Neural cell (in vitro differentiated cells): ENCODE measurements at regions not wholly inside any gene's neighbourhood (a gene's known extent, or its start where the extent isn't known, plus 50 kb on each side); places are given as distances from the start of the nearest gene placed in this dataset.

Experiments
- H2AFZ ChIP-seq: fragments of 200-600, 300-800 bp; sonication (generic), shearing (Covaris generic); 2 replicates; pipeline ENCODE4 v1.6.0; 2014; ENCODE audit warnings: low read depth, mild to moderate bottlenecking, antibody characterized with exemption, low read length, moderate library complexity
- H3F3A ChIP-seq: fragments of 200-600 bp; shearing (Covaris generic); 2 replicates; pipeline ENCODE4 v1.6.1; 2016; ENCODE audit warnings: mild to moderate bottlenecking, moderate library complexity, mixed read lengths, antibody characterized with exemption, low read length; ENCODE audit not compliant: insufficient read depth, poor library complexity, severe bottlenecking
- H3K27ac ChIP-seq: fragments of 200-600, 300-800 bp; sonication (generic), shearing (Covaris generic); 2 replicates; pipeline ENCODE4 v1.5.1; 2014; ENCODE audit warnings: mild to moderate bottlenecking, low read length, moderate library complexity
- H3K27me3 ChIP-seq: fragments of 300-800, 200-600 bp; sonication (generic), shearing (Covaris generic); 2 replicates; pipeline ENCODE4 v1.6.0; 2014; ENCODE audit warnings: mild to moderate bottlenecking, low read depth, low read length, moderate library complexity; ENCODE audit not compliant: insufficient read depth
- H3K36me3 ChIP-seq: fragments of 300-800, 200-600 bp; sonication (generic), shearing (Covaris generic); 2 replicates; pipeline ENCODE4 v1.5.1; 2014; ENCODE audit warnings: mild to moderate bottlenecking, antibody characterized with exemption, low read length, moderate library complexity; ENCODE audit not compliant: insufficient read depth
- H3K4me2 ChIP-seq: fragments of 300-800, 200-600 bp; sonication (generic), shearing (Covaris generic); 2 replicates; pipeline ENCODE4 v1.6.0; 2014; ENCODE audit warnings: mild to moderate bottlenecking, low read length
- H3K4me3 ChIP-seq: fragments of 300-800, 200-600 bp; sonication (generic), shearing (Covaris generic); 2 replicates; pipeline ENCODE4 v1.5.1; 2014; ENCODE audit warnings: mild to moderate bottlenecking, low read length, moderate library complexity
- H3K79me2 ChIP-seq: fragments of 200-600 bp; shearing (Covaris generic); replicated peaks from 2 replicates; pipeline ENCODE4 v1.6.0; 2014; ENCODE audit warnings: mild to moderate bottlenecking, low read length, moderate library complexity; ENCODE audit not compliant: insufficient read depth
- H3K9ac ChIP-seq: fragments of 300-800, 200-600 bp; sonication (generic), shearing (Covaris generic); 2 replicates; pipeline ENCODE4 v1.6.1; 2016; ENCODE audit warnings: mild to moderate bottlenecking, low read length, mixed read lengths
- H3K9me2 ChIP-seq: fragments of 200-600 bp; shearing (Covaris generic); 2 replicates; pipeline ENCODE4 v1.6.1; 2016; ENCODE audit warnings: mild to moderate bottlenecking, low read length, mixed read lengths; ENCODE audit not compliant: insufficient read depth
- H3K9me3 ChIP-seq: fragments of 200-600, 300-800 bp; sonication (generic), shearing (Covaris generic); 2 replicates; pipeline ENCODE4 v1.6.1; 2016; ENCODE audit warnings: mild to moderate bottlenecking, mixed run types, low read length, moderate library complexity, mixed read lengths
- H4K20me1 ChIP-seq: fragments of 200-600 bp; shearing (Covaris generic); 2 replicates; pipeline ENCODE4 v1.6.1; 2016; ENCODE audit warnings: mild to moderate bottlenecking, mixed run types; ENCODE audit not compliant: insufficient read depth
- EP300 ChIP-seq: fragments of 450-650 bp; conservative IDR thresholded peaks from 2 replicates; pipeline ENCODE4 v1.6.1; 2014; ENCODE audit warnings: antibody characterized with exemption, mild to moderate bottlenecking, moderate library complexity; ENCODE audit not compliant: poor library complexity, severe bottlenecking
- EZH2 ChIP-seq: fragments of 200-600, 300-800 bp; shearing (Covaris generic), sonication (generic); IDR thresholded peaks from 2 replicates; pipeline ENCODE4 v1.6.1; 2014; ENCODE audit warnings: antibody characterized with exemption, low read length, borderline replicate concordance, mild to moderate bottlenecking; ENCODE audit not compliant: insufficient read depth, poor library complexity, severe bottlenecking
- MXI1 ChIP-seq: fragments of 450-650 bp; conservative IDR thresholded peaks from 2 replicates; pipeline ENCODE4 v1.6.1; 2014; ENCODE audit warnings: antibody characterized with exemption, mild to moderate bottlenecking; ENCODE audit not compliant: poor library complexity, severe bottlenecking
- RAD21 ChIP-seq: fragments of 450-650 bp; conservative IDR thresholded peaks from 2 replicates; pipeline ENCODE4 v1.6.1; 2014; ENCODE audit warnings: antibody characterized with exemption, mild to moderate bottlenecking, moderate library complexity
- SMC3 ChIP-seq: fragments of 450-650 bp; conservative IDR thresholded peaks from 2 replicates; pipeline ENCODE4 v1.6.1; 2014; ENCODE audit warnings: antibody characterized with exemption, mild to moderate bottlenecking, moderate library complexity; ENCODE audit not compliant: poor library complexity
- TAF1 ChIP-seq: IDR thresholded peaks from 2 replicates; pipeline ENCODE4 v1.6.1; 2012; ENCODE audit warnings: low read depth
- TF ChIP-seq, protein P1 (sequence below): IDR thresholded peaks from 2 replicates; pipeline ENCODE4 v1.6.1; 2012; ENCODE audit warnings: borderline replicate concordance

GRCh38 chr1:191528275-191528674, 630.0 kb upstream of the RGS18 start:
- Histone ChIP-seq H3K79me2 (no peaks in the 10 kb centered on the region), H2AFZ (no peak overlapping the region)
- TF ChIP-seq EZH2, result no peak
- no peak for TF ChIP-seq SMC3
- no peak for TF ChIP-seq EP300
- TF ChIP-seq MXI1, result no peak
- TF ChIP-seq, protein P1, sequence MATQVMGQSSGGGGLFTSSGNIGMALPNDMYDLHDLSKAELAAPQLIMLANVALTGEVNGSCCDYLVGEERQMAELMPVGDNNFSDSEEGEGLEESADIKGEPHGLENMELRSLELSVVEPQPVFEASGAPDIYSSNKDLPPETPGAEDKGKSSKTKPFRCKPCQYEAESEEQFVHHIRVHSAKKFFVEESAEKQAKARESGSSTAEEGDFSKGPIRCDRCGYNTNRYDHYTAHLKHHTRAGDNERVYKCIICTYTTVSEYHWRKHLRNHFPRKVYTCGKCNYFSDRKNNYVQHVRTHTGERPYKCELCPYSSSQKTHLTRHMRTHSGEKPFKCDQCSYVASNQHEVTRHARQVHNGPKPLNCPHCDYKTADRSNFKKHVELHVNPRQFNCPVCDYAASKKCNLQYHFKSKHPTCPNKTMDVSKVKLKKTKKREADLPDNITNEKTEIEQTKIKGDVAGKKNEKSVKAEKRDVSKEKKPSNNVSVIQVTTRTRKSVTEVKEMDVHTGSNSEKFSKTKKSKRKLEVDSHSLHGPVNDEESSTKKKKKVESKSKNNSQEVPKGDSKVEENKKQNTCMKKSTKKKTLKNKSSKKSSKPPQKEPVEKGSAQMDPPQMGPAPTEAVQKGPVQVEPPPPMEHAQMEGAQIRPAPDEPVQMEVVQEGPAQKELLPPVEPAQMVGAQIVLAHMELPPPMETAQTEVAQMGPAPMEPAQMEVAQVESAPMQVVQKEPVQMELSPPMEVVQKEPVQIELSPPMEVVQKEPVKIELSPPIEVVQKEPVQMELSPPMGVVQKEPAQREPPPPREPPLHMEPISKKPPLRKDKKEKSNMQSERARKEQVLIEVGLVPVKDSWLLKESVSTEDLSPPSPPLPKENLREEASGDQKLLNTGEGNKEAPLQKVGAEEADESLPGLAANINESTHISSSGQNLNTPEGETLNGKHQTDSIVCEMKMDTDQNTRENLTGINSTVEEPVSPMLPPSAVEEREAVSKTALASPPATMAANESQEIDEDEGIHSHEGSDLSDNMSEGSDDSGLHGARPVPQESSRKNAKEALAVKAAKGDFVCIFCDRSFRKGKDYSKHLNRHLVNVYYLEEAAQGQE, result no peak

DNA sequence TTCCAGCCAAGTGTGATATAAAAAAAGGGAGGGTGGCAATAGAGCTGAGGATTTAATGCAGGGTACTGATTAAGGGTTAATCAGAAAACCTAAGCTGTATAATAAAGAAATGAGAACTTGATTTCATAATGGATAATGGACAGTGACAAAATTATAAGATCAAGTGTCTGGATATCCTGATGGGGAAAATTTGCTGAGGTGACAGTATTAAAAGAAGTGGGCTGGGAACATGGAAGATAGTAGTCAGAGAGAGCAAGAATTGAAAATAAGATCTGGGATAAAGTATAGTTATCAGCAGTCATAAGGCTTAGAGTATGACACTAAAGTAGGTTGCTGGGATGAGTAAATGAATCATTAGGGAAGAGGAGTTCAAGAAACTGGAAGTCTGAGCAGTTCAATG, 627.3 kb upstream of the RGS18 start:
- H4K20me1 ChIP-seq, result no peaks in the 10 kb centered on the region
- no peaks in the 10 kb centered on the region for H3F3A ChIP-seq
- H3K27ac ChIP-seq, result no peak overlapping the region
- no peak overlapping the region for H3K4me2 ChIP-seq
- H3K9me3 ChIP-seq, result no peaks in the 10 kb centered on the region
- no peaks in the 10 kb centered on the region for H3K36me3 ChIP-seq
- H3K79me2 ChIP-seq, result no peaks in the 10 kb centered on the region
- no peaks in the 10 kb centered on the region for H3K27me3 ChIP-seq
- no peaks in the 10 kb centered on the region for H3K9me2 ChIP-seq
- TF ChIP-seq EZH2, result no peak
- TF ChIP-seq, protein P1, result no peak
- no peak for TF ChIP-seq MXI1
- TF ChIP-seq RAD21, result no peak
- TF ChIP-seq TAF1, result no peak
- no peak for TF ChIP-seq SMC3
- H3K4me3 ChIP-seq, result no peak overlapping the region
- H3K9ac ChIP-seq, result no peak overlapping the region
- no peak overlapping the region for H2AFZ ChIP-seq

More at GRCh38 chr1:191528275-191528674, 630.0 kb upstream of the RGS18 start:
- Histone ChIP-seq H3K36me3 (no peaks in the 10 kb centered on the region), H3K9me2 (no peaks in the 10 kb centered on the region), H3K9me3 (no peaks in the 10 kb centered on the region), H3K9ac (no peak overlapping the region), H3K27ac (no peak overlapping the region), H3K27me3 (no peaks in the 10 kb centered on the region), H4K20me1 (no peaks in the 10 kb centered on the region), H3K4me2 (no peak overlapping the region), H3K4me3 (no peak overlapping the region), H3F3A (no peaks in the 10 kb centered on the region)
